HUES6 (cell line): ENCODE measurements at regions not wholly inside any gene's neighbourhood (a gene's known extent, or its start where the extent isn't known, plus 50 kb on each side); places are given as distances from the start of the nearest gene placed in this dataset.

Experiments
- H3K27ac ChIP-seq: 2 replicates; pipeline ENCODE4 v1.7.0; 2013; ENCODE audit warnings: low read depth, mild to moderate bottlenecking, low read length, inconsistent platforms
- H3K27me3 ChIP-seq: 2 replicates; pipeline ENCODE4 v1.6.1; 2013; ENCODE audit warnings: low read length; ENCODE audit not compliant: control insufficient read depth, insufficient read depth
- H3K36me3 ChIP-seq: 2 replicates; pipeline ENCODE4 v1.6.1; 2013; ENCODE audit warnings: low read length; ENCODE audit not compliant: control insufficient read depth, insufficient read depth
- H3K4me1 ChIP-seq: 2 replicates; pipeline ENCODE4 v1.6.1; 2013; ENCODE audit warnings: low read length; ENCODE audit not compliant: control insufficient read depth, insufficient read depth
- H3K4me3 ChIP-seq: 2 replicates; pipeline ENCODE4 v1.5.1; 2013; ENCODE audit warnings: low read depth, low read length
- H3K9ac ChIP-seq: one replicate; pipeline ENCODE4 v1.6.1; 2013; ENCODE audit warnings: mild to moderate bottlenecking, low read length
- H3K9me3 ChIP-seq: 2 replicates; pipeline ENCODE4 v1.6.1; 2013; ENCODE audit warnings: low read depth, low read length; ENCODE audit not compliant: control insufficient read depth, insufficient read depth

- Histone ChIP-seq H3K27ac (no peak overlapping the region), H3K9ac (no peak overlapping the region), H3K9me3 (no peaks in the 10 kb centered on the region), H3K36me3 (no peaks in the 10 kb centered on the region), H3K27me3 (no peaks in the 10 kb centered on the region), H3K4me3 (no peak overlapping the region), H3K4me1 (peaks cover 15% of the 10 kb centered on the region)
Observed at GRCh38 chr6:134708079-134708478, 241.8 kb downstream of the ALDH8A1 start.

- Histone ChIP-seq H3K9ac (no peak overlapping the region), H3K27ac (no peak overlapping the region), H3K27me3 (no peaks in the 10 kb centered on the region)
Observed at GRCh38 chr6:134707342-134708031, 242.4 kb downstream of the ALDH8A1 start.

GRCh38 chr6:134706806-134707205, 243.1 kb downstream of the ALDH8A1 start:
- Histone ChIP-seq H3K4me3 (no peak overlapping the region), H3K27me3 (no peaks in the 10 kb centered on the region), H3K4me1 (peaks cover 15% of the 10 kb centered on the region), H3K36me3 (no peaks in the 10 kb centered on the region), H3K27ac (no peak overlapping the region), H3K9ac (no peak overlapping the region), H3K9me3 (no peaks in the 10 kb centered on the region)

More at GRCh38 chr6:134707342-134708031, 242.4 kb downstream of the ALDH8A1 start:
- no peaks in the 10 kb centered on the region for H3K36me3 ChIP-seq
- H3K4me3 ChIP-seq: no peak overlapping the region
- H3K4me1 ChIP-seq: peaks cover 15% of the 10 kb centered on the region
- no peaks in the 10 kb centered on the region for H3K9me3 ChIP-seq

- Histone ChIP-seq H3K4me3 (no peak overlapping the region), H3K4me1 (peaks cover 15% of the 10 kb centered on the region), H3K36me3 (no peaks in the 10 kb centered on the region), H3K27me3 (no peaks in the 10 kb centered on the region), H3K9ac (no peak overlapping the region), H3K9me3 (no peaks in the 10 kb centered on the region), H3K27ac (no peak overlapping the region)
Observed at GRCh38 chr6:134706153-134706552, 243.7 kb downstream of the ALDH8A1 start.

GRCh38 chr6:134703206-134703605, 246.7 kb downstream of the ALDH8A1 start:
- Histone ChIP-seq H3K4me3 (no peak overlapping the region), H3K9me3 (no peaks in the 10 kb centered on the region), H3K27ac (no peak overlapping the region), H3K9ac (no peak overlapping the region), H3K27me3 (no peaks in the 10 kb centered on the region), H3K36me3 (no peaks in the 10 kb centered on the region), H3K4me1 (peaks cover 15% of the 10 kb centered on the region)

GRCh38 chr6:134702279-134702678, 247.6 kb downstream of the ALDH8A1 start:
- no peaks in the 10 kb centered on the region for H3K27me3 ChIP-seq
- H3K4me3 ChIP-seq: no peak overlapping the region
- H3K9me3 ChIP-seq: no peaks in the 10 kb centered on the region
- H3K9ac ChIP-seq: no peak overlapping the region
- H3K27ac ChIP-seq: no peak overlapping the region
- H3K36me3 ChIP-seq: no peaks in the 10 kb centered on the region
- peaks cover 11% of the 10 kb centered on the region for H3K4me1 ChIP-seq

- no peaks in the 10 kb centered on the region for H3K9me3 ChIP-seq
- no peaks in the 10 kb centered on the region for H3K27me3 ChIP-seq
- no peak overlapping the region for H3K9ac ChIP-seq
- peaks cover 1% of the 10 kb centered on the region; the same call in 1 of the 2 replicates for H3K4me1 ChIP-seq
- H3K4me3 ChIP-seq: no peak overlapping the region
- H3K27ac ChIP-seq: no peak overlapping the region
- no peaks in the 10 kb centered on the region for H3K36me3 ChIP-seq
Observed at GRCh38 chr6:134701301-134701700, 248.6 kb downstream of the ALDH8A1 start.

GRCh38 chr6:134698228-134698627, 251.7 kb downstream of the ALDH8A1 start:
- Histone ChIP-seq H3K9ac (no peak overlapping the region), H3K4me3 (no peak overlapping the region), H3K27ac (no peak overlapping the region), H3K9me3 (no peaks in the 10 kb centered on the region), H3K27me3 (no peaks in the 10 kb centered on the region), H3K4me1 (no peaks in the 10 kb centered on the region), H3K36me3 (no peaks in the 10 kb centered on the region)

- H3K4me3 ChIP-seq: no peak overlapping the region
- H3K9ac ChIP-seq: no peak overlapping the region
- no peaks in the 10 kb centered on the region for H3K36me3 ChIP-seq
- no peaks in the 10 kb centered on the region for H3K9me3 ChIP-seq
- no peaks in the 10 kb centered on the region for H3K4me1 ChIP-seq
- no peaks in the 10 kb centered on the region for H3K27me3 ChIP-seq
- no peak overlapping the region for H3K27ac ChIP-seq
Observed at GRCh38 chr6:134692008-134692407, 257.9 kb downstream of the ALDH8A1 start.

GRCh38 chr6:134691180-134691579, 258.7 kb downstream of the ALDH8A1 start:
- Histone ChIP-seq H3K9ac (no peak overlapping the region), H3K4me1 (no peaks in the 10 kb centered on the region), H3K9me3 (no peaks in the 10 kb centered on the region), H3K4me3 (no peak overlapping the region), H3K27ac (no peak overlapping the region), H3K27me3 (no peaks in the 10 kb centered on the region), H3K36me3 (no peaks in the 10 kb centered on the region)

- H3K27me3 ChIP-seq: no peaks in the 10 kb centered on the region
- H3K4me3 ChIP-seq: no peak overlapping the region
- no peaks in the 10 kb centered on the region for H3K36me3 ChIP-seq
- no peaks in the 10 kb centered on the region for H3K9me3 ChIP-seq
- no peak overlapping the region for H3K27ac ChIP-seq
- no peaks in the 10 kb centered on the region for H3K4me1 ChIP-seq
- H3K9ac ChIP-seq: no peak overlapping the region
Observed at GRCh38 chr6:134690048-134690447, 259.9 kb downstream of the ALDH8A1 start.
